ENCODE measurements at regions not wholly inside any gene's neighbourhood (a gene's known extent, or its start where the extent isn't known, plus 50 kb on each side); places are given as distances from the start of the nearest gene placed in this dataset.
A peak's percentile ranks its signal among the peaks of the same experiment; 100 is the strongest.
"Not testable (repeated sequence)": the region's sequence is repeated elsewhere in the genome, so short reads cannot be mapped to it uniquely, and the experiment has no call there.

DNA sequence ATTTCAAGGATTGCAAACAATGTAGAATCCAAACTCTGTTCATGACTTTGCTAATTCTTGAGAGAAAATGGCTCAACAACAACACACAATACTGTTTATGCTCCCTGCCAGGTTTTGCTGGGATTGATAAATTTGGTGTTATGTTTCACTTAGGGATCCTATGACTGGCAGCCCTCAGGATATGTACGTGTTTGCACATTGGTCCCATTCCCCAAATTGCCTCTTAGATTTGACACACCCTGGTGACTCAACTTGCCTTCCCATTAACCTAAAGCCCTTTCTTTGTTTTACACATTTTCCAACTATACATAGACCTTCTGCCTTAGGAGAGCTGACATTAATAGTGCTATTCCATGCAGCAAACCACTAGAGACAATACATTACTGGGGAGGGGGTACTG lies 809.4 kb upstream of the AMELY start:
- no peak for FAIRE-seq

DNA sequence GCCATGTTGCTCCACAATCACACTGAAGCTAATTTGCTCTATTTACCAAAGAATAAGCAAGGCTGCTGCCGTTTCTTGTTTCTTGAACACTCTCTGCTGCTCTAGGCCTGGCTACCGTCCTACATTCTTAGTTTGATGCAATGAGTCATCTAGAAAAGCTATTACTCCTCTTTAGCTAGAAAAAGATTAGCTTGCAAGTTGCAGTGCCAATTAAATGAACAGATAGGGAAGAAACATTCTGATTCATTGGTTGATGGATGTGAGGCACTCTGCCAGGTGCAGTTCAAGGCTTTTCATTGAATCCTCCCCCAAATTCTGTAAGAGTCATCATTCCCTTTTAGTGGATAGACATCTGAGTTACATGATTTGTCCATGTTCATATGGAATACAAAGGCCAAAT lies 807.7 kb upstream of the AMELY start:
- peak; percentile 76 for FAIRE-seq

DNA sequence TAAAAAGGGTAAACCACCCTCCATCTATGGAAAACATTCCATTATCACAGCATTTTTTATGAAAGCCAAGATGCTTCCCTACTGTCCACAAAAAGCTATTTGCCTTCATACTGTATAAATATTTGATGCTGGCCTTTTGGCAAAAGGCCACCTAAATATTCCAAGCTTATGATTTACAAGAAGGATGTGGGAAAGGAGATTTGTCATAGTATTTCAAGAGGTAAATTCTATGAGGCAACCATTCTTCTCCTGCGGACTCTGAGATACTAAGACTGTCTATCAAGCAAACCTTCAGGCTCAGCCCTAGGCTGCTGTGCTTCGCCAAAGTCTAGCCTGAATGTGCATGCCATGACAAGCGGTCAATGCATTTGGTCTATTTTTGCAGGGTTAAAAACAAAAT lies 807.1 kb upstream of the AMELY start:
- FAIRE-seq = no peak

DNA sequence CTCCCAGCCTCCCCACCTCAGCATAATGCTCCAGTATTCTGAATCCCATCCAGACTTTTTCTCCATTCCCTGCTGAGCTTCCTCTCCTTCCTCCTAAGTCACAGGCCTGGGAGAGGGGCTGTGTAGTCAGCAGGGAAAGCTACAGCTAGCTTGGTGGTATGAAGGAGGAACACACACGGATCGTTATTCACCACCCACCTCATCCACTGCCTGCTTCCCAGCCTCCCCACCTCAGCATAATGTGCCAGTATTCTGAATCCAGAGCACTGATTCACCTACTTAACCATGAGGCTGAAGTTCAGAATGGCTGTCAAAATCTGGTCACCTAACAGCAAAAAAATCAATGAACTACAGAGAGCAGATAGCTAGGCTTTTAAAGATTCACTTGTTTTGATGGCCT lies 806.6 kb upstream of the AMELY start:
- no peak for FAIRE-seq

DNA sequence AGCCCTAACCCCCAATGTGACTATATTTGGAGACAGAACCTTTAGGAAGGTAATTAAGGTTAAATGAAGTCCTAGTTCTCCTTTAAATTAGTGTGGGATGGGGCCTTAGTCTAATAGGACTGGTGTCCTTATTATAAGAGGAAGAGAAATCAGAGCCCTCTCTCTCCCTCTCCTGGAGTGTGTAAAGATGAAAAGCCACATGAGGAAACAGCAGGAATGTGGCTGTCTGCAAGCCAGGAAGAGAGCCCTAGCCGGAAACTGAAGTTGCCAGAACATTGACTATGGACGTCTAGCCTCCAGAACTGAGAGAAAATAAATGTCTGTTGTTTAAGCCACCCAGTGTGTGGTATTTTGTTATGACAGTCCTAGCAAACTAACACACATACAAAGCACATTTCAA lies 802.9 kb upstream of the AMELY start:
- FAIRE-seq = no peak

DNA sequence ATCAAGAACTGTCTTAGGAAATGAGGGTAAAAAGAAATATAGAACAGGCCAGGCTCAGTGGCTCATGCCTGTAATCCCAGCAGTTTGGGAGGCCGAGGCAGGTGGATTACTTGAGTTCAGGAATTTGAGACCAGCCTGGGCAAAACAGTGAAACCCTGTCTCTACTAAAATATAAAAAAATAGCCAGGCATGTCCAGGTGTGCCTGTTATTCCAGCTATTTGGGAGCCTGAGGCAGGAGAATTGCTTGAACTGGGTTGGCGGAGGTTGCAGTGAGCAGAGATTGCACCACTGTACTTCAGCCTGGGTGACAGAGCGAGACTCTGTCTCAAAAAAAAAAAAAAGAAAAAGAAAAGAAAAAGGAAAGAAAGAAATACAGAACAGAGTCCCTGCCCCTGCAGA lies 802.2 kb upstream of the AMELY start:
- FAIRE-seq = not testable (repeated sequence)

DNA sequence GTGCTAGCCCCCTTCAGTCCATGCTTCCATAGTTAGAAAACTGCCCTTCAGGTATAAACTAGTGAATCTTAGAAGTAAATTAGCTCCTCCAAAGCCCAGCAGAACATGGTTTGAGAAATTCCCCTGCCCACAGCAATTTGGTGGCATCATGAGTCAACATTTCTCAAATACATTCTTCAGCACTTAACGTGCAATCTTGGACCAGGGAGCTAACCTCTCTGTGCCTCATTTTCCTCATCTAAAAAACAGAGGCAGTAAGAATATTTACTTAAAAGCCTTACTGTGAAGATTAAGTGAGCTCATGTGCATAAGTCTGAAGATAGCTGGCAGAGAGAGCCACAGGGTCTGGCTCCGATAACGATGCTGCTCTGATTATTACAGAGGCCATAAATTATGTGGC lies 800.7 kb upstream of the AMELY start:
- no peak for FAIRE-seq

DNA sequence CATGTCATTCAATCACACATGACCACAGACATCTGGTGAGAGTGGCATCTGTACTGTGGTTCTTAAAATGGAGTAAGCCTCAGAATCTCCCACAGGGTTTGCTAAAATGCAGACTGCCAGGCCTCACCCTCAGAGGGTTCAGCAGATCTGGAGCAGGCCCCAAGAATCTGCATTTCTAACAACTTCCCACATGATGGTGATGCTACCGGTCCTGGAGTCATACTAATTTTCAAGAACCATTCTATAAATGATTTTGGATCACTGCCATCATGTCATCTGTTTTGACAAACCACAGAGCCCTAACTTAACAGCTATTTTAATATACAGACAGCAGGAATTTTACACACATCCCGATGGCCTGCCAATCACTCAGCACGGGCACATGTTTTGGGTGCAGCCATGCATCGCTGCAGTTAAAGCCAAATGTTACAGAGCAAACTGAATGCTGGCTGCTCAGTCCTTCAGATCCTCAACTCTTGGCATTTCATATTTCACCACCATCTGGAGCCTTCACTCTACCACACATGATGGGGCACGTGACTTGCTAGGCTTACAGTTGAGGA lies 792.1 kb upstream of the AMELY start:
- no peak for FAIRE-seq

DNA sequence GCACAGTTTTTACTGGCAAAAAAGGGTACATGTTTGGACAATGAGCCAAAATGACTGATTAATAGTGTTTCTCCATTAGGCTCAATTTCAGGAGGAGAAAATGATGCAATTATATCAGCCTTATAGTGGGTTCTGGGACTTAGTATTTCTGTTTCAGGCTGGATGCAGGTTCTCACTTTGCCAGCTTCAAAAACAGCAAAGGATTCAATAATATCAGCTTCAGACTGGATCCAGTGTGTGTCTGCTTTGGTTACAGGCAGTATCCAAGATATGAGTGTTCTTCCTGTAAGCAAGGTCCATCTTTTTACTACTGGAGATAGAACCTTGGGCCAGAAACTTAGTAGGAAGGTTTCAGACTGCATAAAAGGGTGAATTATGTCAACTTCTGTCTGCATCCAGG lies 790.9 kb upstream of the AMELY start:
- FAIRE-seq = no peak

DNA sequence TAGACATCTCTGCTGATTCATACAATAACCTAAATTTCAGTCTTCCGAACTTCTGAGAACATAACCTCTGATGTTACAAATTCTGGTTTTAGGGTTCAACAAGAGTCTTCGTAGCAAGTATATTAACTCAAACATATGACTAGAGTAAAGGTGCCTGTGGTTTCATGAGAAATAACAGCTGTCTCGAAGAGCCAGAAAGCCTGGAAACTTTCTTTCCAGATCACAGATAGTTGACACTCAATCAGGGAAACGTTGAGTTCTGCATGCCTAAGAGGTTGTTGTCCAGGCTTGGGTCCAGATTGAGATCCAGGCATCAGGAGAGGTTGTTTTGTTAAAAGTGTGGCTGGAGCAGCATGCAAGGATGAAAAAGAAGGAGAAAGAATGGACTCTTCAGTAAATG lies 790.1 kb upstream of the AMELY start:
- no peak for FAIRE-seq

DNA sequence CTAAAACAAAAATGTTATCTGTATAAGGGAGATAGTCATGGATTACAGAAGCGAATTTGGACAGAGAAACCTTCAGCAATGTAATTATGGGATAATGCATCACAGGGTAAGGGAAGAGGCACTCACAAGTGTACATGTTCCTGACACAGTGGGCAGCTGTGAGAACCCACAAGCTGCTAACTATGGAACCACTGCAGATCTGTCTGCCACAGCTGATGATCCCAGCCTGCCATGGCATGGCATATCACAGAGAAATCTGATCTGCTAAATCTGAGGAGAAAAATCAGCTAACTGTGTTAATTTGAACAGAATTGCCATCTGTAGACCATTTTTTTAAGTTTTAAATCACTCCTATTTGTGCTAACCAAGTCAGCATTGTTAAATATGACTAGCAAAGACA lies 786.0 kb upstream of the AMELY start:
- no peak for FAIRE-seq

DNA sequence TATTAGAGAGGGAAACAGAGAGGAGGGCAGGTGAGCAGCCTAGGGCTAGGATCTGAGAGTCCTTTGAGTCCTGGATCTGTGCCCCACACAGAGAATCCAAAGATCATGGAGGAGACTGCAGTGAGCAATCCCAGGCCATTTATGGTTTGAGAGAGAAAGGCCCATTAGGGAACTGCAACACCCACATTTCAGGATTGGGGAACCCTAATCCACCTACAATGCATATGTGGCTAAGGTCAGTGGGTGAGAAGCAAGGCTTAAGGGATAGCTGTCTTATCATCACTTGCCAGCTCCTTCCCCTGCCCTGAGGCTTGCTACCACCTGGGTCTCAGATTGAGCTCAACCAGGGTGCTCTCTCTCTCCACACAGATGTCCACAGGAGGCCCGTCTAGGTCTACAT lies 781.1 kb upstream of the AMELY start:
- no peak for FAIRE-seq

DNA sequence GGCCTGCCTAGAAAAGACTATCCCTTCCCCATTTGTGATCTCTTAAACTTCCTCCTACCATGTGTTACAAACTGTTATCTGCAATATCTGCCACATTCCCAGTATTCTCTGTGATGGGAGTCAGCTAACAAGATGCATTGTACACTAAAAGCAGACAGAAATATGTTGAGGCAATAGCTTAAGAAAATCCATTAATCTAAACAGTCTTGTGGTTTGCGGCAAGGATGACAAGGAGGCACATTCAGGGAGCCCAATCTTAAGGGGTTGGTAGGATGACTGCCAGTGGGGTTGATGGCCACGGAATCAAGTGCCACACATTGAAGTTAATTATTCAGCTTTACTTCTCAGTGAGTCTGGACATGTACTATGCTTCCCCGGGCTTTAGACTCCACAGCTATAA lies 775.5 kb upstream of the AMELY start:
- FAIRE-seq = no peak

DNA sequence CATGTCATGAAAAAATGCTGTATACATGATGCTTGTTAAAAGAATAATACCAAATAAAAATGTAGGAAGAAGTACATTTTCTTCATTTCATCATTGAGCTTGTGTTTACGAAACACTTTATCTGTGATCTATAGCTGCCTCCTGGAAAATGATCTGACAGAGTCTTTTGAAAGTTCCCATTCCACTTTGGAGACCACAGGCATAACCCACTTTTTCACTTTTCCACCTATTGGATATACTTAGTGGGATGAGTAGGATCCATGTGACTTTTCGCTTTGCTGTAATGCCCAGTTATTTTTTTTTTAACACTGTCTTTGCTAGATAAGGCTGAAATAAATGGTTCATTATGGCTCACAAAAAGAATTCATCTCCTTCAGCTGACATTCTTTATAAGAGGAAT lies 773.0 kb upstream of the AMELY start:
- no peak for FAIRE-seq

DNA sequence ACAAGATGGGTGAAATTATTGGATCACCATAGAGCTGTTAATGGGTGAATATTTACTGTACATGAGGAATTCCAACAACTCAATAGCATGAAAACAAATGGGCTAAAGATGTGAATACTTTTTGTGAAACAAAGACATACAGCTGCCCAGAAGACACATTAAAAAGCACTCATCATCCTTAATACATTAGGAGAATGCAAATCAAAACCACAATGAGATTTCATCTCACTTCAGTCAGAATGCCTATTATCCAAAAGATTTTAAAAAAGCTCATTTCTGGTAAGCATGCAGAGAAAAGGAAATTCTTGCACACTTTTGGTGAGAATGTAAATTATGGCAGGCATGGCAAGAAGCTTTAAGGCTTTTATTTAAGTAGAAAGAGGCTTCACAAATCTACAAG lies 770.8 kb upstream of the AMELY start:
- no peak for FAIRE-seq

DNA sequence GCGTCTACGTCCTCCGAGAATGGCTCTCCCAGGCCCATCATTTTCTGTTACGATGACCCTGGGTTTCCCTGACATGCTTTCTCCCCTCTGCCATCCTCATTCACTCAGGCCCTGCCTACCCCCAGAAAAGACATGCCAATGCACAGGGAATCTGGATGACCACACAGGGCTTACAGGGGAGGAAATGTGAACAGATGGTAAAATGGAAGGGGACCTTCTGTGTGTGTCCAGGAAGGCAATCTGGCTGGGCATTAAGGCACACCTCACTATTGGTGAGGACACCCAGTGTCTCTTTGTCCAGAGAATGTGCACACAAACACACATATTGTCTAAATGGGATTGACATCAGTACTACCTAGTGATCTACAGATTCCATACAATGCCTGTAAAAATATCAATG lies 769.9 kb upstream of the AMELY start:
- no peak for FAIRE-seq

DNA sequence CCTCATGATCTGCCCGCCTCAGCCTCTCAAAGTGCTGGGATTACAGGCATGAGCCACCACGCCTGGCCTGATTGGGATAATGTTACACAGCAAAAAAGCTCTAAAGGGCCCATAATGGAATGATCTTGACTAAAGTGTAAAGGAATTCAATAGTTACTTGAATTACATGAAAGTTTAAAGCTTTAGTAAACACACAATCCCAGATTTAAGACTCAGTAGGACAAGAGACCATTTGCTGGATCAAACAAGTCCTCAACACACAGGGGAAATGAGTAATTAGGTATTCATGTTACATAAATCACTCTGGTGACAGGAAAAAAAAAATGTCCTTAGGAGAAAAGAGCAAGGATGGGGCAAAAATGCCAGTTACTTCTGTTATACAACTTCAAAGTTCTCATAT lies 762.9 kb upstream of the AMELY start:
- FAIRE-seq = no peak

DNA sequence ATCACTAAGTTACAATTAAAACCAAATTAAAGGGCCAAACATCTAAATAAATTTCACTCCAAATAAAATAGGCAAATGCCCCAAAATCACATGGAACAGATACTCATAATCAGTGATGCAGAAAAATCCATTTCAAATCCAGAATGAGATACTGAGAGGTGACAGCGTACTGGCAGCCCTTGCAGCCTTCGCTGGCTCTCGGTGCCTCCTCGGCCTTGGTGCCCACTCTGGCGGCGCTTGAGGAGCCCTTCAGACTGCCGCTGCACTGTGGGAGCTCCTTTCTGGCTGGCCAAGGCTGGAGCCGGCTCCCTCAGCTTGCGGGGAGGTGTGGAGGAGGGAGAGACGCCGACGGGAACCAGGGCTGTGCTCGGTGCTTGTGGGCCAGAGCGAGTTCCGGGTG lies 761.2 kb upstream of the AMELY start:
- FAIRE-seq = no peak

DNA sequence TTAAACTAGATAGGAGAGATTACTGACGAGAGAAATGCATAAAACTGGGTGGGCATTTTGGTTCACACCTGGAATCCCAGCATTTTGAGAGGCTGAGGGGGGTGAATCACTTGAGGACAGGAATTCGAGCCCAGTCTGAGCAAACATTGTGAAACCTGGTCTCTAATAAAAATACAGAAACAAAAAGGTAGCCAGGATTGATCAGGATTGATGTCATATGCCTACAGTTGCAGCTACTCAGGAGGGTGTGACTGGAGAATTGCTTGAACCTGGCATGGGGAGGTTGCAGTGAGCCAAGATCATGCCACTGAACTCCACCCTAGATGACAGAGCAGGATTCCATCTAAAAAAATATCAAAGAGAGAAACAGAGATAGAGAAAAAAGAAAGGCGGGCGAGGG lies 751.7 kb upstream of the AMELY start:
- FAIRE-seq = no peak

DNA sequence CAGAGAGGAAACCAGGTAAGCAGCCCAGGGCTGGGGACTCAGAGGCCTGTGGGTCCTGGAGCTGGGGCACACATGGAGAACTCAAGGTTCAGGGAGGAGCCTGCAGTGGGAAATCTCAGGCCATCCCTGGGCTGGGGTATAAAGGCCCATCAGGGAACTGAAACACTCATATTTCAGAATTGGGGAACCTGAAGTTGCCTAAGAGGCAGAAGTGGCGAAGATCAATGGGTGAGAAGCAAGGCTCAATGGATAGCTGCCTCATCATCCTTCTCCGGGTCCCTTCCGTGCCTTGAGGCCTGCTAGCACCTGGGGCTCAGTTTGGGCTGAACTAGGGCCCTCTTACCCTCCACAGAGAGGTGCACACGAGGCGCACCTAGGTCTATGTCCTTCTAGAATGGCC lies 747.5 kb upstream of the AMELY start:
- FAIRE-seq = no peak

DNA sequence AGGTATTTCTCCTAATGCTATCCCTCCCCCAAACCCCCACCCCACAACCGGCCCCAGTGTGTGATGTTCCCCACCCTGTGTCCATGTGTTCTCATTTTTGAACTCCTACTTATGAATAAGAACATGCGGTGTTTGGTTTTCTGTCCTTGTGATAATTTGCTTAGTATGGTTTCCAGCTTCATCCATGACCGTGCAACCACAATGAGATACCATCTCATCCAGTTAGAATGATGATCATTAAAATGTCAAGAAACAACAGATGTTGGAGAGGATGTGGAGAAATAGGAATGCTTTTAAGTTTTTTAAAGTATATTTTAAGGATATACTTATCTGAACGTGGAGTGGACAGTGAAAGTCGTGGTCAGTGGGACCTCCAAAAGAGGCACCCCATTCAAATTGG lies 745.0 kb upstream of the AMELY start:
- FAIRE-seq = no peak

DNA sequence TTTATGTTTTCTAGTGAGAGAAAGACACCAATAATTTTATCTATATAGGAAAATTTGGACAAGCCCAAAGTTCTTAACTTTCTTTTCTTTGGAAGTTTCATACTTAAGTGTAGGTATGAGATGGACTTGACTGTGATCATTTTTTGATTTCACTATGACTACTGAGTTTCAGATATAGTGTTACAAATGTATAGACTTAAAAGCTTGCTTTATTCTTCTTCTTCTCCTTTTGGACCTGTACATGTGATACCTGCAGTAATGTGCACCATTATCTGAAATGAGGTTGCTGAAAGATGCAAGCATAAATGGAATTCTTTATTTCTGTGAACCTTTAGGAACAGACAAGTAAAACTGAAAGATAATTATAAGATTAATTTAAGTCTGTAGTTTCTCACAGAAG lies 743.4 kb upstream of the AMELY start:
- no peak for FAIRE-seq

DNA sequence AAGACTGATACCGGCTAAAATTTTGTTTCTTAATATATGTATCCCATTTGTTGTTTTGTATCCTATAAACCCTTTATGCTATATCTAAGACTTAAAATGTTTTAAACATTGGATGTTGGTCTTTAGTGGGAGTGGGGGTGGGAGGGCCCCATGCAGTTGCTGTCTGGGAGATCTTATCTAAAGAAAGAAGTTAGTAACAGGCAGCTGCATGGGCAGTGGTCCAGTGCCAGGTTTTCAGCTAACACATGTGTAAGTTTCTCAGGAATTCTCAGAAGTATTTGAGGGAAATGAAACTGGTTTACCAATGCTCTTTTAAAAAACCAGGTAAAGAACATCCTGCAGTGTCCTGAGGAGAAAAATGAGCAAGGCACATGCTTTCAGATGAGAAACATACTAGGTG lies 738.3 kb upstream of the AMELY start:
- FAIRE-seq = not testable (repeated sequence)

Measured in islet of Langerhans (tissue), 1 donor.